ENCODE measurements at regions not wholly inside any gene's neighbourhood (a gene's known extent, or its start where the extent isn't known, plus 50 kb on each side); places are given as distances from the start of the nearest gene placed in this dataset.

- intact Hi-C loops (cut with DNase I; ENCODE audit: low total_unique reads) = no loop called here
- Histone ChIP-seq H3K4me3 (no peak overlapping the region), H3K27ac (no peak overlapping the region), H3K36me3 (no peaks in the 10 kb centered on the region), H3K4me1 (no peaks in the 10 kb centered on the region), H3K9me3 (peaks cover 0 to 15% (median 6%) of the 10 kb centered on the region in 4 donors), H3K27me3 (no peaks in the 10 kb centered on the region)
- DNase-seq = no peak
- WGBS, 5 donors = 42 to 67% (median 50%) methylated on average over 2 of the region's 2 CpGs
- no peak for TF ChIP-seq POLR2AphosphoS5 (IDR thresholded peaks at IDR 0.05)
- TF ChIP-seq POLR2A (IDR thresholded peaks at IDR 0.05) = no peak
- no peak for TF ChIP-seq CTCF (IDR thresholded peaks at IDR 0.05)
Observed at GRCh38 chr4:116603096-116603495, 482.3 kb downstream of the TRAM1L1 start.

GRCh38 chr4:116599859-116600258, 485.5 kb downstream of the TRAM1L1 start:
- Histone ChIP-seq H3K27me3 (no peaks in the 10 kb centered on the region), H3K9me3 (peaks cover 0 to 18% (median 6%) of the 10 kb centered on the region in 4 donors), H3K4me1 (no peaks in the 10 kb centered on the region), H3K27ac (no peak overlapping the region), H3K36me3 (no peaks in the 10 kb centered on the region), H3K4me3 (no peak overlapping the region)
- TF ChIP-seq POLR2A (IDR thresholded peaks at IDR 0.05) (no peak), CTCF (IDR thresholded peaks at IDR 0.05) (no peak), EP300 (IDR thresholded peaks at IDR 0.05) (no peak), POLR2AphosphoS5 (IDR thresholded peaks at IDR 0.05) (no peak)
- DNase-seq = no peak
- WGBS, 5 donors = 76 to 85% (median 79%) methylated on average over 9 to 11 of the region's 11 CpGs
- intact Hi-C loops (cut with DNase I; ENCODE audit: low total_unique reads) = no loop called here

GRCh38 chr4:116598980-116599789, 486.2 kb downstream of the TRAM1L1 start:
- intact Hi-C loops (cut with DNase I; ENCODE audit: low total_unique reads) = no loop called here
- Histone ChIP-seq H3K27me3 (no peaks in the 10 kb centered on the region), H3K36me3 (no peaks in the 10 kb centered on the region), H3K9me3 (peaks cover 0 to 18% (median 6%) of the 10 kb centered on the region in 4 donors), H3K4me1 (no peaks in the 10 kb centered on the region), H3K27ac (no peak overlapping the region), H3K4me3 (no peak overlapping the region)
- TF ChIP-seq CTCF (IDR thresholded peaks at IDR 0.05) (no peak), EP300 (IDR thresholded peaks at IDR 0.05) (no peak), POLR2AphosphoS5 (IDR thresholded peaks at IDR 0.05) (no peak), POLR2A (IDR thresholded peaks at IDR 0.05) (no peak)
- WGBS, 5 donors = 94 to 97% (median 96%) methylated on average over 34 to 37 of the region's 37 CpGs
- DNase-seq = no peak

GRCh38 chr4:116598155-116598979, 487.0 kb downstream of the TRAM1L1 start:
- no peak overlapping the region for H3K4me3 ChIP-seq
- H3K36me3 ChIP-seq = no peaks in the 10 kb centered on the region
- H3K27me3 ChIP-seq = no peaks in the 10 kb centered on the region
- no peak for DNase-seq
- WGBS, 5 donors = 93 to 96% (median 94%) methylated on average over 30 to 32 of the region's 32 CpGs
- no peak for TF ChIP-seq EP300 (IDR thresholded peaks at IDR 0.05)
- TF ChIP-seq POLR2AphosphoS5 (IDR thresholded peaks at IDR 0.05) = no peak
- TF ChIP-seq POLR2A (IDR thresholded peaks at IDR 0.05) = no peak
- TF ChIP-seq CTCF (IDR thresholded peaks at IDR 0.05) = no peak
- H3K4me1 ChIP-seq = no peaks in the 10 kb centered on the region
- no peak overlapping the region for H3K27ac ChIP-seq
- intact Hi-C loops (cut with DNase I; ENCODE audit: low total_unique reads) = no loop called here
- peaks cover 0 to 18% (median 4%) of the 10 kb centered on the region in 4 donors for H3K9me3 ChIP-seq
